ENCODE measurements at regions not wholly inside any gene's neighbourhood (a gene's known extent, or its start where the extent isn't known, plus 50 kb on each side); places are given as distances from the start of the nearest gene placed in this dataset.
"Not testable (repeated sequence)": the region's sequence is repeated elsewhere in the genome, so short reads cannot be mapped to it uniquely, and the experiment has no call there.

DNA sequence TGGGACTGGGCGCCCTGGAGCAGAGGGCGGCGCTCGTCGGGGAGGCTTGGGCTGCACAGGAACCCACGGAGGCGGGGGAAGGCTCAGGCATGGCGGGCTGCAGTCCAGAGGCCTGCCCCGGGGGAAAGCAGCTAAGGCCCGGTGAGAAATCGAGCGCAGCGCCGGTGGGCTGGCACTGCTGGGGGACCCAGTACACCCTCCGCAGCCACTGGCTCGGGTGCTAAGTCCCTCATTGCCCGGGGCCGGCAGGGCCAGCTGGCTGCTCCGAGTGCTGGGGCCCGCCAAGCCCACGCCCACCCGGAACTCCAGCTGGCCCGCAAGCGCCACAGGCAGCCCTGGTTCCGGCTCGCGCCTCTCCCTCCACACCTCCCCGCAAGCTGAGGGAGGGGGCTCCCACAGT is 962.3 kb downstream of the CNTNAP5 start:
- not testable (repeated sequence) for H3K4me1 ChIP-seq (ENCODE audit: control insufficient read depth in 2 of 2, insufficient read depth in 2 of 2, low read length in 2 of 2); H3K4me3 ChIP-seq (ENCODE audit: low read length in 2 of 2); H3K36me3 ChIP-seq (ENCODE audit: control insufficient read depth in 2 of 2, insufficient read depth in 2 of 2, low read length in 1 of 2); H3K27me3 ChIP-seq (ENCODE audit: control insufficient read depth in 2 of 2, insufficient read depth in 1 of 2, low read length in 1 of 2); DNase-seq (ENCODE audit: low read depth in 6 of 9, low spot score in 9 of 9); H3K27ac ChIP-seq (ENCODE audit: low read depth in 1 of 2, low read length in 1 of 2)
- peaks cover 0 to 11% of the 10 kb centered on the region in 2 donors for H3K9me3 ChIP-seq (ENCODE audit: control insufficient read depth in 2 of 2, insufficient read depth in 1 of 2, low read length in 1 of 2)
- 96% methylated on average over 28 of the region's 28 CpGs for WGBS

DNA sequence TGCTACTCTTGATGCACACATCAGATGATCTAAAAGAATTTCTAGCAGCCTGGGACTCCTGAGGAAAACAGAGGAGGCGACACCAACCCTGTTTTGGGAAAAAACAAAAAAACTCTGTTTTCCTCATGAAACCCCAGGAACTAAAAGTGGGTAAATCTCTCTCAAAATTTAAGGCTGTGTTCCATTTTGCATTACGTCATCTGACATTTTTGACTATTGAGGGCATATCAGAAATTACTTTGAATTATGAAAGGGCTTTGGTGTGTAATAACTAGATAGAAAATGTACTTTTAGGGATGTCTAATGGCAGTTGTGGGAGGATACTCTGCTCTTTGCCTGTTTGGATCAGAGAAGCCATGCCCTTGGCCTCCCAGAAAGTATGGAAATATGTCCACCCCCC is 963.0 kb downstream of the CNTNAP5 start:
- no peak overlapping the region for H3K27ac ChIP-seq (ENCODE audit: low read depth in 1 of 2, low read length in 1 of 2)
- no peak for DNase-seq (ENCODE audit: low read depth in 6 of 9, low spot score in 9 of 9)
- H3K4me1 ChIP-seq (ENCODE audit: control insufficient read depth in 2 of 2, insufficient read depth in 2 of 2, low read length in 2 of 2) = no peaks in the 10 kb centered on the region
- H3K36me3 ChIP-seq (ENCODE audit: control insufficient read depth in 2 of 2, insufficient read depth in 2 of 2, low read length in 1 of 2) = no peaks in the 10 kb centered on the region
- H3K9me3 ChIP-seq (ENCODE audit: control insufficient read depth in 2 of 2, insufficient read depth in 1 of 2, low read length in 1 of 2) = peaks cover 0 to 11% of the 10 kb centered on the region in 2 donors
- 93% methylated on average over 2 of the region's 2 CpGs for WGBS
- no peaks in the 10 kb centered on the region for H3K27me3 ChIP-seq (ENCODE audit: control insufficient read depth in 2 of 2, insufficient read depth in 1 of 2, low read length in 1 of 2)
- no peak overlapping the region for H3K4me3 ChIP-seq (ENCODE audit: low read length in 2 of 2)

- no peaks in the 10 kb centered on the region for H3K27me3 ChIP-seq (ENCODE audit: control insufficient read depth in 2 of 2, insufficient read depth in 1 of 2, low read length in 1 of 2)
- DNase-seq (ENCODE audit: low read depth in 6 of 9, low spot score in 9 of 9) = no peak
- H3K9me3 ChIP-seq (ENCODE audit: control insufficient read depth in 2 of 2, insufficient read depth in 1 of 2, low read length in 1 of 2) = peaks cover 0 to 11% of the 10 kb centered on the region in 2 donors
- no peak overlapping the region for H3K27ac ChIP-seq (ENCODE audit: low read depth in 1 of 2, low read length in 1 of 2)
- no peaks in the 10 kb centered on the region for H3K4me1 ChIP-seq (ENCODE audit: control insufficient read depth in 2 of 2, insufficient read depth in 2 of 2, low read length in 2 of 2)
- H3K36me3 ChIP-seq (ENCODE audit: control insufficient read depth in 2 of 2, insufficient read depth in 2 of 2, low read length in 1 of 2) = no peaks in the 10 kb centered on the region
- 95% methylated on average over 3 of the region's 3 CpGs for WGBS
- no peak overlapping the region for H3K4me3 ChIP-seq (ENCODE audit: low read length in 2 of 2)
These were observed 963.7 kb downstream of the CNTNAP5 start for GRCh38 chr2:124988794-124989193.

GRCh38 chr2:124993809-124994208 is 968.7 kb downstream of the CNTNAP5 start:
- peaks cover 0 to 3% of the 10 kb centered on the region in 2 donors for H3K9me3 ChIP-seq (ENCODE audit: control insufficient read depth in 2 of 2, insufficient read depth in 1 of 2, low read length in 1 of 2)
- DNase-seq (ENCODE audit: low read depth in 6 of 9, low spot score in 9 of 9) = no peak
- H3K27me3 ChIP-seq (ENCODE audit: control insufficient read depth in 2 of 2, insufficient read depth in 1 of 2, low read length in 1 of 2) = no peaks in the 10 kb centered on the region
- no peak overlapping the region for H3K27ac ChIP-seq (ENCODE audit: low read depth in 1 of 2, low read length in 1 of 2)
- no peak overlapping the region for H3K4me3 ChIP-seq (ENCODE audit: low read length in 2 of 2)
- H3K36me3 ChIP-seq (ENCODE audit: control insufficient read depth in 2 of 2, insufficient read depth in 2 of 2, low read length in 1 of 2) = no peaks in the 10 kb centered on the region
- no peaks in the 10 kb centered on the region for H3K4me1 ChIP-seq (ENCODE audit: control insufficient read depth in 2 of 2, insufficient read depth in 2 of 2, low read length in 2 of 2)
- 86% methylated on average over 4 of the region's 4 CpGs for WGBS

DNA sequence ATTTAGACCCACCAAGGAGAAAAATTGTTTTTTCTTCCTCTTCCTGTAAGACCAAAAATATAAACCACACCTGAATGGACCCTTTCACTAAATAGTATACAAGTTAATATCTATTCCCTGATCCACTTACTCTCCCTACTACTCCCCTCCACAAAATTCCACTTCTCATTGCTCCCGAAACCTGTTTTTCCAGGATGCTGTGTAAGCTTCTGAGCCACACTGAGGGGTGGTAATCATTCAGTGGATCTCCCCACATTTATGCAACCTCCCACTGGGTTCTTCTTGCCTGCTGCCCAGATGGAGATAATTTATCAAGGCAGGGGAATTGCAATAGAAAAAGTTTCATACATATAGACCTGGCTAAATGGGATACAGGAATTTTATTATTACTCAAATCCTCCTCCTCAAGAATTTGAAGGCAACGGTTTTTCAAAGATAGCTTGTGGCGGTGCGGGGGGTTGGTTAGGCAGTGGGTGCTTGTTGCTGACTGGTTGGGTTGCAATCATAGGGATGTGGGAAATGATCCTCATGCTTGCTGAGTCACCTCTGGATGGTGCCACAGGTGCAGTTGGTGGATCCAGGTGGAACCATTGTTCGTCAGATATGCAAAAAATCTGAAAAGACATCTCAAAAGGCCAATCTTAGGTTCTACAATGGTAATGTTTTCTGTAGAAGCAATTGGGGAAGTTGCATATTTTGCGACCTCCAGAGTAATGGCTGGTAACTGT is 970.3 kb downstream of the CNTNAP5 start:
- Histone ChIP-seq H3K9me3 (ENCODE audit: control insufficient read depth in 2 of 2, insufficient read depth in 1 of 2, low read length in 1 of 2) (no peaks in the 10 kb centered on the region), H3K4me1 (ENCODE audit: control insufficient read depth in 2 of 2, insufficient read depth in 2 of 2, low read length in 2 of 2) (no peaks in the 10 kb centered on the region), H3K36me3 (ENCODE audit: control insufficient read depth in 2 of 2, insufficient read depth in 2 of 2, low read length in 1 of 2) (no peaks in the 10 kb centered on the region), H3K4me3 (ENCODE audit: low read length in 2 of 2) (no peak overlapping the region), H3K27ac (ENCODE audit: low read depth in 1 of 2, low read length in 1 of 2) (no peak overlapping the region), H3K27me3 (ENCODE audit: control insufficient read depth in 2 of 2, insufficient read depth in 1 of 2, low read length in 1 of 2) (no peaks in the 10 kb centered on the region)
- 89% methylated on average over 6 of the region's 6 CpGs for WGBS
- DNase-seq (ENCODE audit: low read depth in 6 of 9, low spot score in 9 of 9) = no peak

DNA sequence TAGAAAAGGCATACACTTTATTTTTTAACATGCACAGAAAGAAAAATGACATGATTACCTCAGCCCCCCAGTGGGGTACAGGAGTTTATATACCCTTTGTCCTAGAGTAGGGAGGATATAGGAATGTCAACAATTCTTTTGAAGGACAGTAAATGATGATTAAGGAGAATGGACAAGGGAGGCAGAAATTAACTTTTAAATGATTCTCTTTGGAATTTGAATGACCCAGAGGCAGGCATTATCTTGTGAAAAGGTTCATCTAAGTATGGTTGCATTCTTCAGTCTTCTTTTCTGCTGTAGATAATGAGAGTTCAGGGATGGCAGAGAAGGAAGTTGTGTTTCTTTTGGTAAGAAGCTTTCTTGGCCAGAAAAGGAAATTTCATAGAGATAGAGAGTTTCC is 971.3 kb downstream of the CNTNAP5 start:
- no peaks in the 10 kb centered on the region for H3K4me1 ChIP-seq (ENCODE audit: control insufficient read depth in 2 of 2, insufficient read depth in 2 of 2, low read length in 2 of 2)
- no peaks in the 10 kb centered on the region for H3K36me3 ChIP-seq (ENCODE audit: control insufficient read depth in 2 of 2, insufficient read depth in 2 of 2, low read length in 1 of 2)
- H3K9me3 ChIP-seq (ENCODE audit: control insufficient read depth in 2 of 2, insufficient read depth in 1 of 2, low read length in 1 of 2) = no peaks in the 10 kb centered on the region
- H3K27me3 ChIP-seq (ENCODE audit: control insufficient read depth in 2 of 2, insufficient read depth in 1 of 2, low read length in 1 of 2) = no peaks in the 10 kb centered on the region
- H3K4me3 ChIP-seq (ENCODE audit: low read length in 2 of 2) = no peak overlapping the region
- no peak overlapping the region for H3K27ac ChIP-seq (ENCODE audit: low read depth in 1 of 2, low read length in 1 of 2)
- DNase-seq (ENCODE audit: low read depth in 6 of 9, low spot score in 9 of 9) = no peak

DNA sequence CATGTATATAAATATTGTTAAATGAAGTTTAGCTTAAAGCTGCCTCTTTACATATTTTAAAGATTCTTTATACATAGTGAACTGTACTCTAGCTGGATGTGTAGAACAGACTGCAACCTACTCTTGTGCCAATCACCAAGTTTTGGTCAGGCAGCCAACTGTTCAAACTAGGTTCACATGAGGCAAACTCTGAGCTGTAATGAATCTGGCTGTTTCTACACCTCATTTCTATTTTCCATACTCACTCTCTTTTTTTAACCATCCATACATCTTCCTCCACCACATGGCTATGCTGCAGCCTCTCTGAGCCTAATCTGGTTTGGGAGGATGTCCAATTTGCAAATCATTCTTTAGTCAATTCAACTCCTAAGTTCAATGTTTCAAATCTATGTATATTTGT is 974.8 kb downstream of the CNTNAP5 start:
- H3K27ac ChIP-seq (ENCODE audit: low read depth in 1 of 2, low read length in 1 of 2) = no peak overlapping the region
- H3K36me3 ChIP-seq (ENCODE audit: control insufficient read depth in 2 of 2, insufficient read depth in 2 of 2, low read length in 1 of 2) = no peaks in the 10 kb centered on the region
- no peaks in the 10 kb centered on the region for H3K9me3 ChIP-seq (ENCODE audit: control insufficient read depth in 2 of 2, insufficient read depth in 1 of 2, low read length in 1 of 2)
- no peak overlapping the region for H3K4me3 ChIP-seq (ENCODE audit: low read length in 2 of 2)
- no peaks in the 10 kb centered on the region for H3K27me3 ChIP-seq (ENCODE audit: control insufficient read depth in 2 of 2, insufficient read depth in 1 of 2, low read length in 1 of 2)
- H3K4me1 ChIP-seq (ENCODE audit: control insufficient read depth in 2 of 2, insufficient read depth in 2 of 2, low read length in 2 of 2) = no peaks in the 10 kb centered on the region
- DNase-seq (ENCODE audit: low read depth in 6 of 9, low spot score in 9 of 9) = no peak

GRCh38 chr2:125004106-125004800 is 979.2 kb downstream of the CNTNAP5 start:
- DNase-seq (ENCODE audit: low read depth in 6 of 9, low spot score in 9 of 9) = no peak
- WGBS = 94% methylated on average over 7 of the region's 7 CpGs
- no peaks in the 10 kb centered on the region for H3K36me3 ChIP-seq (ENCODE audit: control insufficient read depth in 2 of 2, insufficient read depth in 2 of 2, low read length in 1 of 2)
- H3K9me3 ChIP-seq (ENCODE audit: control insufficient read depth in 2 of 2, insufficient read depth in 1 of 2, low read length in 1 of 2) = no peaks in the 10 kb centered on the region
- no peaks in the 10 kb centered on the region for H3K27me3 ChIP-seq (ENCODE audit: control insufficient read depth in 2 of 2, insufficient read depth in 1 of 2, low read length in 1 of 2)
- H3K4me1 ChIP-seq (ENCODE audit: control insufficient read depth in 2 of 2, insufficient read depth in 2 of 2, low read length in 2 of 2) = no peaks in the 10 kb centered on the region
- H3K4me3 ChIP-seq (ENCODE audit: low read length in 2 of 2) = no peak overlapping the region
- H3K27ac ChIP-seq (ENCODE audit: low read depth in 1 of 2, low read length in 1 of 2) = no peak overlapping the region

DNA sequence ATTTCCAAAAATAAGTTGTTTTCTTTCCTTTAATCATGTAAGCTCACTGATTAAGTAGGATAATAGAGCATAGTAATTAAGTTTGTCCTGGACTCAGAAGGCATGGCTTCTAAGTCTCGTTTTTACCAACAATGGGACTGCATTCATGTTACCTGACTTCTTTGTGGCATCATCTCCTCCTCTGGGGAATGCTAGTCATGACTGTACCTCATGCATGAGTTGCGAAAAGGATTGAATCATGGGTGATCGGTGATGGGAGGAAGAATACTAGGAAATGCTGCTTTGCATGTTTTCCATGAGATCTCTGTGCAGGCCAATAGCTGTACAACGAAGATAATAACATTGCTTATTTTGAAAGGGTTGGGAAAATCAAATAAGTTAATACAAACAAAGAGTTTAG is 981.6 kb downstream of the CNTNAP5 start:
- no peak for DNase-seq (ENCODE audit: low read depth in 6 of 9, low spot score in 9 of 9)
- Histone ChIP-seq H3K4me1 (ENCODE audit: control insufficient read depth in 2 of 2, insufficient read depth in 2 of 2, low read length in 2 of 2) (no peaks in the 10 kb centered on the region), H3K36me3 (ENCODE audit: control insufficient read depth in 2 of 2, insufficient read depth in 2 of 2, low read length in 1 of 2) (no peaks in the 10 kb centered on the region), H3K9me3 (ENCODE audit: control insufficient read depth in 2 of 2, insufficient read depth in 1 of 2, low read length in 1 of 2) (peaks cover 0 to 4% of the 10 kb centered on the region in 2 donors), H3K27me3 (ENCODE audit: control insufficient read depth in 2 of 2, insufficient read depth in 1 of 2, low read length in 1 of 2) (no peaks in the 10 kb centered on the region), H3K27ac (ENCODE audit: low read depth in 1 of 2, low read length in 1 of 2) (no peak overlapping the region), H3K4me3 (ENCODE audit: low read length in 2 of 2) (no peak overlapping the region)
- WGBS = 88% methylated on average over 4 of the region's 4 CpGs

Measured in thymus (tissue), 11 donors.